ENCODE measurements at regions not wholly inside any gene's neighbourhood (a gene's known extent, or its start where the extent isn't known, plus 50 kb on each side); places are given as distances from the start of the nearest gene placed in this dataset.

DNA sequence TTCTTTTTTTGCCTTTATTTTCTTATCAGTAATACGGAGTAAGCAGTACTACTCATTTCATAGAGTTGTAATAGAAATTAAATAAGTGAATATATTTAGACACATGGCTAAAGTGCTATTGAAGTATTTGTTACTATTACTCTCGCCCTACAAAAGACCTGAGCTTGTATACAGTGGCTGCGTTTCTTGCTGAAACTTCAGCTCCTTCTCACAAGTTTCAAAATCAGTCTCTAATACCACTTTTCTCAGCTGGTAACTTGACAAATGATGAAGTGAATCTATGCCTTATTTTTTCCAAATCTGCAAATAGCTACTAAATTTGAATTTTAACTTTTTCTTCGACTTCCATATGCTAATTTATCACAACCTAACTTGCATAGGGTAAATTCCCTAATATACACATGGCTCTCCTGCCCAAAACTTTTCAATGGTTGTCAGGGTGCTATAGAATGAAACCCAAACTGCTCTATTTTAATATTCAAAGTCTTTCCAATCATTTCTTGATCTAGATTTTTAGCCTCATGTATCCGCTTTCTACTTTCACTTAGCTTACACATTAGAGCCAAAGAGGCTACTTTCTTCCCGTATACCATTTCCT is 347.8 kb upstream of the GULP1 start:
- no peak for DNase-seq

DNA sequence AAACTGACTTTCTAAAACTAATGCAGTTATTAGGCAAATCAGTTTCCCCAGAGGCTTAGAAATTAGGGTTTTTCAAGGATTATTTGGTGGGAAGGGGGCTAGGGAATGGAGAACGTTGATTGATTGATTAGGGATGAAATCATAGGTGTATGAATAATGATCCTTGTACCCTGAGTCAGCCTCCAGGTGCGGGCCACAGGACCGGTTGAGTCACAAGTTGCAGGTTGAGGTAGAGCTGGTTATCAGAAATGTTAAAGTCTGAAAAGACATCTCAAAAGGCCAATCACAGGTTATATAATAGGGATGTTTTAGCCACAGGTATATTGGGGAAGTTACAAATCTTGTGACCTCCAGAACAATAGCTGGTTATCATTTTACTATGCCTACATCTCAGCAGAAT is 341.8 kb upstream of the GULP1 start:
- no peak for DNase-seq

DNA sequence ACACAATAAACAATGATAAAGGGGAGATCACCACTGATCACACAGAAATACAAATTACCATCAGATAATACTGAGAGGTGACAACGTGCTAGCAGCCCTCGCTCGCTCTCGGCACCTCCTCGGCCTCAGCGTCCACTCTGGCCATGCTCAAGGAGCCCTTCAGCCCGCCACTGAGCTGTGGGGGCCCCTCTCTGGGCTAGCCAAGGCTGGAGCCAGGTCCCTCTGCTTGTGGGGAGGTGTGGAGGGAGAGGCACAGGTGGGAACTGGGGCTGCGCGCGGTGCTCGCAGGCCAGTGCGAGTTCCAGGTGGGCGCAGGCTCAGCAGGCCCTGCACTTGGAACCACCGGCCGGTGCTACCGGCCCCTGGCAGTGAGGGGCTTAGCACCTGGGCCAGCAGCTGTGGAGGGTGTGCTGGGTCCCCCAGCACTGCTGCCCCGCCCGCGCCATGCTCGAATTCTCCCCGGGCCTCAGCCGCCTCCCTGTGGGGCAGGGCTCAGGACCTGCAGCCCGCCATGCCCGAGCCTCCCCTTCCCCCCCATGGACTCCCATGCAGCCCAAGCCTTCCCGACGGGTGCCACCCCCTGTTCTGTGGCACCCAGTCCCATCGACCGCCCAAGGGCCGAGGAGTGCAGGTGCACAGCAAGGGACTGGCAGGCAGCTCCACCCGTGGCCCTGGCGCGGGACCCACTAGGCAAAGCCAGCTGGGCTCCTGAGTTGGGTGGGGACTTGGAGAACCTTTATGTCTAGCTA is 340.0 kb upstream of the GULP1 start:
- DNase-seq = no peak

DNA sequence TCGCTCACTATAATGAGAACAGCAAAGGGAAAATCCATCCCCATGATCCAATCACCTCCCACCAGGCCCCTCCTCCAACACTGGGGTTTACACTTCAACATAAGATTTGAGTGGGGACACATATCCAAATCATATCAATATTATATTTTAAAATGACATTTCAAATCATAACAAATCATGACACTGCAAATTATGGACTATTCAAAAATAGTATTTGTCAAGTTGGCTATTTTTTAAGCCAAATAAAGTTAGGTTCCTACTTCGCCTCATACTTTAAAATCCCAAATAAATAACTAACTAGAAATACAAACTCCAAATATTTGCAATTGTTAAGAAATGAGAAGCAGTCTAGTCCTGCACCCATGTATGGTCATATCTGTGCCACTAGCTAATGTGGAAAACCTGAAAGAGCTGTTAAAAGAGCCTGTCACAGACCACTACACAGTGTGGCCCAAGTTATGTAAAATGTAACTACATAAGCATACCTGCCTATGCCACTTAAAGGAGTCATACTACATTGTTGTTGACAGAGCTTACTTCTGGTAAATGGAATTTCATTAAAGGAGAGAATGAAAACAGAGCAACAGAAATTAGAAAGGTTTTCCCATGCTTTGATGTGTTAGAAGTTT is 334.7 kb upstream of the GULP1 start:
- no peak for DNase-seq

DNA sequence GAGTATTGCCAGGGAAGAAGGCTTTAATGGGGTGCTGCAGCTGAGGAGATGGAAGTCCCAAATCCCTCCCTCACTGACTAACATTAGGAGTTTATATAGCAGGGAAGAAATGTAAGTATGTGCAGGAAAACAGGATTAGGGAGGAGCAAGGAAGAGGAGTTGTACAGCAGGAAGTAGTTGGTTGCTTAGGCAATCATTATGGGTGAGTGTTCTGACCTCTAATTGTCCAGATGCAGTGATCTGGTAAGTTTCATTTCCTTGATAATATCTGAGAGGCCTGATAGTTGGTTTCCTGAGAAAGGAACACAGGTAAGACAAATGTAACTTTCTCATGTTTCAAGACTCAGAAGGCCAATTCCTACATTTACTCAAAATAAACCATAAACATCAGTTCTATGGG is 331.9 kb upstream of the GULP1 start:
- DNase-seq = no peak

DNA sequence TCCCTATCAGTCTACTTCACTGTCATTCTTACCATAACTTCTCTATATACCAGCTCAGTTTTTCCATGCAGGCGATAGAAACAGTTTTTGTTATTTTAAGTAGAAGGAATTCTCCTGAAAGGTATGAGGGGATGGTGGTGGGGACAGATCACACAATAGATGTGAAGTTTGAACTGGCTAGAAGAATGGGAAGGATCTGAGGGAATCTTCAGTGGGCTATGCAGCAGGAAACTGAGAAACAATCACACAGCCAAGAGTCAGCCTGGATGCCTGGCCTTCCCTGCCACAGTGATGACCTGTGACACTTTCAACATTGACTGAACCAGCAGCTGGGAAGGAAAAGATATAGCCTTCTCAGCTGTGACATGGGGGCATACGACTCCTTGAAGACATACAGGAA is 329.1 kb upstream of the GULP1 start:
- no peak for DNase-seq

DNA sequence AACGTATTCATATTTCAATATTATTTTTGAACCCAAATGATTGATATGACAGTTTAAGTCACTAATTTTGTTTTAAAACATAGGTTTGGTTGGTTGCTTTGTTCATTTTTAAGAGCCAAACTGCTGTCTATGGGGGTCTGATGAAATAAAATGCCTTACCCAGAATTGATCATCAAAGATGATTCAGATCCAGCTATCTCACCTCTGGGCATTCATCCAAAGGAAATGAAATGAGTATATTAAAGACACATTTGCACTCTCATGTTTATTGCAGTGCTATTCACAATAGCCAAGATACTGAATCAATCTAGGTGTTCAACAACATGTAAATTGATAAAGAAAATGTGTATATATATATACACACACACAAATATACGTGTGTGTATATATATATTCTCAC is 326.9 kb upstream of the GULP1 start:
- DNase-seq = no peak

DNA sequence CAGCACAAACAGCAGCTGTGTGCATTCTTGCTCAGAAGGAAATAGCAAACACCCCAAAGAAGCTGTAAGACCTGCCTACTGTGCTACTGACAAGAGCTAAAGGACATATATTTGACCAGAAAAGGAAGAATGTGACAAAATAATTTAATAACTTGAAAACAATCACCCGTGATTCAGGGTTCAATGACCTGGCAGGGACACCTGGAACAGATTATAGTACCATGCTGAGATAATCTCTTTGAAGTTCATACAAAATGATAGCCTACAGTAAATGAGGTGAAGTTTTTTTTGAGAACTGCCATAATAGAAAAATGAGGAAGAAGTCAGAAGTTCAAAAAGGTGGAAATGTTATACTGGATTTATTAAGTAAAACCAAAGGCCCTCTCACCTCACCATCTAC is 324.8 kb upstream of the GULP1 start:
- no peak for DNase-seq

DNA sequence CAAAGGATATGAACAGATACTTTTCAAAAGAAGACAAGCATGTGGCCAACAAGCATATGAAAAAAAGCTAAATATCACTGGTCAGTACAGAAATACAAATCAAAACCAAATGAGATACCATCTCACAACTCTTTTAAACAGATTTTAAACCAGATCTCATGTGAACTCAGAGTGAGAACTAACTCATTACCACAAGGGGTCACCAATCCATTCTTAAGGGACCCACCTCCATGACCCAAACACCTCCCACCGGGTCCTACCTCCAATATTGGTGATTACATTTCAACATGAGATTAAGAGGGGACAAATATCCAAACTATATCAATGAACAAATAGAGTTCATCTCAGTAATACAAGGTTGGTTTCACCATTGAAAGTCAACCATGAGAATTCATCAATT is 319.8 kb upstream of the GULP1 start:
- no peak for DNase-seq

DNA sequence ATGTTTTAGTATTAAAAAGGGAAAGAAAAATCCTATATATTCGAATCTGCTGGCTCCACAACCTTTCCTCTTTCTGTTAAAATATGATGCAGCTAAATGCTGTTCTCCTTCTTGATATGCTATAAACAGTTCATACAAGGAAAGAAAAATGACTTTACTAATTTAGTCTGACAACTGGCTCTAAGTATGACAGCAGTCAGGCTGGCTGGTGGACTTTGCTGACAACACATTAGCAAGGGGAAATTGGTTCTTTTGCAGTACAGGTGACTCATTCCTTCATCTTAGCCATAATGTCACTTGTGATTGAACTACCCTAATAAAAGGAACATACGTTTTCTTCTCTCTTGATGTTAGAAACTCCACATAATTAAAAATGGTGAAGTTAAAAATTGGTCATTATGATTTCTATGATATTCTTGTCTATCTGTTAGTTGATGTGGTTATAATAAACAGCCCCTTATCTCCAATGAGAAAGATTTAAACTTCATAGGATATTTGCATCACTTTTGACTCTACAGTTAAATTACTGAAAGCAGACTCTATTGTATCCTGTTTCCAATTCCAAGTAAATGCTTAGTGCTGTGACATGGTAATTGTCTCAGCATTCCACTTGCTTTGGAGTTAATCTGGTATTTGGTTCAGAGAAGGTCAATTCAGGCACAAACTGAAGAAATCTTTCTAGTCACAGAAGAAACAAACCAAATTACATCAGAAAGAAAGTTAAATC is 315.3 kb upstream of the GULP1 start:
- DNase-seq = no peak

DNA sequence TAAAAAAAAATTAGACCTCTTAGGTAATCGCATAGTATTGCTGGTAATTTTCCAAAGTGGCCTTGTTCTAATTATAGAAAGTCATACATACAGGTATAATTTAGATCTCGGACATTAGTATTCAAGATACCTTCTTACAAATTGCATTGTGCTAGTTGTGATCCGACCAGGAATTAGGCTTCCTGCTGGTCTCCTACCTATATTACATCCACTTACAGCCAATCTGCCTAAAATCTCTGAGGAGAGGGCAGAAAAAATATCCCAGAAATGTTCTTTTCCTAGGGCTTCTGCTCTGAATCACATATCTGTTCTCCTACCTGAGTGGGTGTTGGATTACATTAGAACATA is 314.7 kb upstream of the GULP1 start:
- DNase-seq = no peak

DNA sequence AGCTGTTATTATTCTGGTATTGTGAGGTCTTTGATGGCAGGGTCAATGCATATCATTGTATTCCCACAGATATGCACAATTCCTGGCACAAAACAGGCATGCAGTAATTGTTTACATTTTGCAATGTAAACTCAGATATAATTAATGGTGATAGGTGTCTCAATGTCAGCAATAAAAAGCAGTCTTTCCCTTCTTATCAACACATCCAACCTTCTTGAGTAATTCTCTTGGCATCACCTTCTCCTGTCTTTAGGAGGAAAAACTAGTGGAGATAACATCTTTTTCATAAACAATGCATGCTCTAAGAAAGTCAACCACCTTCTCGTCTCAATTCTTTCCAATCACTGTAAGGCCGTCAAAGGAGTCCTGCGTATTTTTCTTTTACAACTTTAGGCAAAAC is 313.3 kb upstream of the GULP1 start:
- no peak for DNase-seq

DNA sequence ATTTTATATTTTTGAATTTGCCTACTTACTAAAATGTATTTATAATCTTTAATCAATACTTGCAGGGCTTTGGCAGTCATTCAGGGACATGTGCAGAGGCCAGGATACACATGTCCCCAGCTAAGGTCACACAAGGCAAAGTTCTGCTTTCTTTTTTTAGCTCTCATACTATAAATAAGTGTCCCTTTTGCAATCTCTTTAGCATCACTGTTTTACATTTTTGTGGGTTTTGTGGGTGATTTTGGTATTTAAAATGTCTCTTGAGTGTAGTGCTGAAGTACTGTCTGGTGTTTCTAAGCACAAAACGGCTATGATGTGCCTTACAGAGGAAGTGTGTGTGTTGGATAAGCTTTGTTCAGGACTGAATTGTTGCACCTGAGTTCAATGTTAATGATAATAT is 309.0 kb upstream of the GULP1 start:
- DNase-seq = no peak

DNA sequence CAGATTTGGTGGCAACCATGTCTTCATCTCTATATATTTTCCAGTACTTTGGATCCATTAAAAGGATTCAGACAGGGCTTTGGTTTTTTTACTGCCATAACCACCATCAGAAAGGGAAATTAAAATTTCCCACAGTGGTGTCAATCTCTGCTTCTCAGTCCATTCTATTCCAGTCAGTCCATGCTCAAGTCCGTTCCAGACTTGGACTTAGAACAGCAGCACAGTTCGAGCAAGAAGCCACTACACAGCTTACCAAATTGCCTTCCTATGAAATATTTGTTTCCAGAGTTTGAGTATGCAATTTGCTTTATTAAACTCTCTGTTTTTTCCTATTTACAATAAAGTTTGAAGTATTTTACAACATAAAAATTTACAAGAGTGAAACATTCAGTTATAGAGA is 306.5 kb upstream of the GULP1 start:
- no peak for DNase-seq

DNA sequence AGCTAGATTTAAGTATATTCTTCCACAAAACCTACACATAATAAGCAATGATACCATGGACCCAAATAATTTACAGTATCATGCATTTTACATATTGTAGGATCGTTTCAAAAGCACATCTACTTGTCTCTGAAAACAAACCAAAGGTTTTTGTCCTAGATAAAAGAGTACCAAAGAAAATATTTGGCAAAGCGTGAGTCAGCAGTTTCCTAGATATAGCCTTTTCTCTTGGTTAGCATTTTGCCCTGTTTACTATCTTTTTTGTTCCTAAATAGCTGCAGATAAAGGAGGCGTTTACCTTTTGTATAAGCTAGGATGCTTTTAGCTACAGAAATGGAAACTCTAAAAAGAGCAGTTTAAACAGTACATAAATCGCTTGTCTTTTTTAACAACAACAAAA is 305.8 kb upstream of the GULP1 start:
- DNase-seq = no peak

DNA sequence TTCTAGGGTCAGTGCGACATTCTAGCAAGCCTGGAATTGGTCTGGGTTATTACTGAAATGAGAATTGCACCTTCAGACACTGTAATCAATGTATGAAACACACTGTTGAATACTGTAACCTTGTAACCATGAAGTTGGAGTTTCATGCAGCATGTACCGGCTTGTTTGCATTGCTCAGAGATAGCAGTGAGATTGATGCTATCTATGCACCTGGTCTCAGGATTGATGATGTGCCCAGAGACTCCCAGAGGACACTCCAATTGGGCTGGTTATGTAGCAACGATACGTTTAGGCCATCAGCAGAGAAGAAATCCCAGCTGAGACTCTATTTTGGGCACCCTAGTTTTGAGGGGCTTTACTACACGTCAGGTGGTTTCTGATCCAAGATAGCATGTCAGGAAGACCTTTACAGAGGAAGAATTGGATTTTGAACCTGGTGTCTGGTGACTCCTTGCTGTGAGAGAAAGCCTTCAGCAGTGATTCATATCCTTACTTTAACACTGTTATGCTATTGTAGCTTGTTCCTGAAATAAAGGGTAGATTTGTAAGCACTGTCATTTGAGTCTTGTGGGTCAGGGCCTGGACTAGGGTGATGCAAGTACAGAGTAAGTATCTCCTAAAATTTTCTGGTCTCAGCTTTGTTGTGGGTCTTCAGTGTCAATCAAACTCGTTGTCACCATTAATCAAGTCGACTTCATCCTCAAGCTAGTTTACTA is 305.1 kb upstream of the GULP1 start:
- no peak for DNase-seq

DNA sequence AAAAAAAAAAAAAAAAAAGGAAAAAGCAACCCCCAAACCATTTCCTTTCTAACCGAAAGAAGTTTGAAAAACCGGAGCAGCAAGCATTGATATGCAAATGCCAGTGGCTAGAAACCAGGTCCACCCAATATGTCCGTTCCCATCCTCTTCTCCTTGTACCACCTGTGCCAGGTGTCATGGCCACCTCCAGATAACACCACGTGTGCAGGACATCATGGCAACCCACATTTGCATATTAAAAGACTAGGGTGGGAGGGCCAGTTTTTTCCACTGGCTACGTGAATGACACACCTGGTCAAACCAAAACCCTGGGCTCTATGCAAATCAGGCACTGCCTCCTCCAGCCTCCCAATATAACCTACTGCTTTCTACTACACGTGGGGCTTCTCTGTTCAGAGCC is 303.3 kb upstream of the GULP1 start:
- no peak for DNase-seq

DNA sequence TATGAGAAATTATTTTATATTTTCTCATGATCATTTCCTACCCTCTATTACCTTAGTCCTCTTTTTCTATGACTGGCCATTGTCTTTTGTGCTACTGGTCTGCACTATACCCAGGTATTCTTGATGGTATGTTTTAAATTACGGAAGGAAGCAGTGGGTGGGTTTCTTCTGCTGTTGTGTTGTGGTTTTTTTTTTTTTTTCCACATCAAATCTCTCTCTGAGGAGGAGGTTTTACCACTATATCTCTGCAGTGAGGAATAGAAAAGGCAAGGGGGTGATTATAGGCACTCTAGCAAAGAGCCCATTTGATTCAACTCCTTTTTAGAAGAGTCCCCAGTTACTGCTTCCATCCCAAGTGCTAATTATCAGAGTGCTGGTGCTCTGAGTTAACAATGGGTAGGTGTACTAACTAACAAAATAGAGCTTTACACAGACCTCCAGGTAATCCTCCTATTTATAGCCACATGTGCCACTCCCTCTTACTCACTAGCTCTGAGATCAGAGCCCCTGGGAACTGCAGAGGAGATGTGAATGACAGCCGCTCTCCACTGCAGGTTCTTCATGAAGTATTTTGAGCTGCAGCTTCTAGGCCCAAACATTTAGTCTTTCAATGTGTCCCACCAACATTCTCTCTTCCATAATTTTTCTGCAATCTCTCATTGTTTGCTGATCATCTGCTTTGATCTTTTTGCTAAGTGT is 301.6 kb upstream of the GULP1 start:
- no peak for DNase-seq

DNA sequence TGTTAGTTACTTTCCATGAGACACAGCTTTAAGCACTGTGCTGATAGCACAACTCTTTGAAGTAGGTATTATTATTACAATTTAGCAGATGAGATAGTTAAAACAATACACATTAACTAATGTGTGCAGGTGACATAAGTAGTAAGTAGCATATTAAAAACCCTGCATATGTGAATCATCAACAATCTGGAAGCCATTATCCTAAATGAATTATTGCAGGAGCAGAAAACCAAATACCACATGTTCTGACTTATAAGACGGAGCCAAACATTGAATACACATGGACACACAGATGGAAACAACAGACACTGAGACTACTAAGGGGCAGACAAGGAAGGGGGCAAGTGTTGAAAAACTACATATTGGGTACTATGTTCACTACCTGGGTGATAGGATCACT is 300.3 kb upstream of the GULP1 start:
- DNase-seq = no peak

DNA sequence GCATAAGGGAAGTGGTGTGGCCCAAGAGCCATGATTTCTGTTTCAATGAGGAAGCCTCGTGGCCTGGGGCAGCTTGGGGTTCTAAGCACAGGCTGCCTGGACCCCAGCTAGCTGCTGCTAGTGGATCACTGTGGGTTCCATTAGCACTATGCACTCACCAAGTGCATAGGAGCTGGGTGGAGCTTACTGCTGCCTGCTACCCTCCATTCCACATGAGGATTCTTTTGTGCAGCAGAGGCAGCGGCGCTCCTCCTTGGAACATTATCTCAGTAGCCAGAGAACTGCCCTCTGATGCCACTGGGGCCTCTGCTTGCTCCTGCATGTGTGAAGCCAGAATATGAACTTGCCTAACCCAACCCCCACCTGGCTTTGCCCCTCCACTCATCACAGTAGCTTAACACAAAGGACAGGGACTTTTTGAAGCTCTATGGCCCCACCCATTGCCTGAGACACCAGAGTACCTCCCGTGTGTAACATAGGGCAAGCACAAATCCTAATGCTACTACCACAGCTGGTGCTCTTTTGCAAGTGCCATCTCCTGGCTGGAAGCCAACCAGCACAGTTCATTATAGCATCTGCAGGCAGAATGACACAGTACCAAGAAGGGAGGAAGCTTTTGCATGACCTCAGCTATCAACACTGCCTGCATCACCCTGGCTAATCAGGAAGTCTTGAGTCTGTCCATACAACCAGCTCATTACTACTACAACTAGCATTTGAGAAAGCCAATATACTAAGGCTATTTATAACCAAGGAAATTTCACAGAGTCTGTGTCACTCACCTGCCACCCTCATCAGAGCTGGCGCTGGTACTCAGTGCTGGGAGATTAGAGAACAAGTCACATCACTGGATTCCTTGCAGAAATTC is 297.0 kb upstream of the GULP1 start:
- no peak for DNase-seq

DNA sequence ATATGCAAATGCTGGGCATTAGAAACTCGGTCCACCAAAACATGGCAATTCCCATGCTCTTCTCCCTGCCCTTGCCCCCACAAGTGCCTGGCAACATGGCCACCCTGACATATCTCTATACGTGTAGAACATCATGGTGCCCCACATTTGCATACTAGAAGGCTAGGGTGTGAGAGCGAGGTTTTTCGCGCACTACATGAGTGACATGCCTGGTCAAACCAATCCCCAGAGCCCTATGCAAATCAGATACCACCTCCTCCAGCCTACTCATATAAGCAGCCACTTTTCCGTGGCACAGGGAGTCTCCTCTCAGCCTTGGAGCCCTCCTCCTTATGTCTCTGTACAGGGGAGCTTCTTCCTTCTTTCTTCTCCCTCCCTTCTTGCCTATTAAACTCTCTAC is 296.1 kb upstream of the GULP1 start:
- DNase-seq = no peak

DNA sequence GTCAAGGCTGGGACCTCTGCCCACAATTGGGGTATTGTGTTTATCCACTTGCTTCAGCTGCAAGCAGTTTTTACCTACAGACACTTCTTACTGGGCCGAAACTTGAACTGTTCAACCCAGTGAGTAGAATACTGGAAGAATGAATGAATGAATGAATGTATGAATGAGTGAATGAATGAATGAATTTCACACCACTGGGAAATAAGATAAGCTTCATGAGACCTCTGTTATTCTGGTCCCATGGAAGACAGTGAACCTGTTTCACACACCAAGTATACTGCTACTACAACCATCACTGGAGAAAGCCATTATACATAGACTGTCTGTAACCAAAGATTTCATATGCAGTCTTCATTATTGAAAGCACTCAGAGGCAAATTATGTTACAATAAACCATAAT is 295.0 kb upstream of the GULP1 start:
- no peak for DNase-seq
